ENCODE measurements at regions not wholly inside any gene's neighbourhood (a gene's known extent, or its start where the extent isn't known, plus 50 kb on each side); places are given as distances from the start of the nearest gene placed in this dataset.

DNA sequence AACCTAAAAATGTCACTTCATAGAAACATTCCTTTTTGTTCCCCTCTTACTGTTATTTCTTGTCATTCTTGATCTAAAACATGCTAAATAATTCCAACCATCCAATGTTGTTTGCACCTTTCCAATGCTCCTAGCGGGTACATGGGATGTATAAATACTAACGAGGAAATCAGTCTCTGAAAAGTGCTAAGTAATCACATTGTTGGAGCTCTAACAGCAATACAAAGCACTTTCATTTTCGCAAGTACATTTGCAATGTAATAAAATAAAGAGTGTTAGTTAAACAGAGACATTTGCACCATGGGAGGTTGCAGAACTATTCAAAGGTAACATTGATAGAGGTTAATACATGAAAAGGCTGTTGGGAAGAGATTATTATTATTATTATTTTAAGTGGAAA, 286.2 kb upstream of the ACVR2A start:
- H3K36me3 ChIP-seq (ENCODE audit: control insufficient read depth, insufficient read depth, low read length) = no peaks in the 10 kb centered on the region
- no peak overlapping the region for H3K4me3 ChIP-seq (ENCODE audit: low read depth, low read length)
- no peaks in the 10 kb centered on the region for H3K27me3 ChIP-seq (ENCODE audit: control insufficient read depth, insufficient read depth, low read length)
- H3K27ac ChIP-seq (ENCODE audit: low read depth, low read length) = no peak overlapping the region
- H3K9me3 ChIP-seq (ENCODE audit: control insufficient read depth, insufficient read depth, low read length) = no peaks in the 10 kb centered on the region
- DNase-seq (ENCODE audit: low read depth in 4 of 6, low spot score in 6 of 6) = peak in 1 of 6 donors; percentile 45
- no CpG with 5 or more reads among the region's 3 CpGs for WGBS (ENCODE audit: insufficient coverage)
- no peaks in the 10 kb centered on the region for H3K4me1 ChIP-seq (ENCODE audit: control insufficient read depth, insufficient read depth, low read length)

GRCh38 chr2:147554521-147555107, 290.2 kb upstream of the ACVR2A start:
- 73% methylated on average over 5 of the region's 5 CpGs for WGBS (ENCODE audit: insufficient coverage)
- Histone ChIP-seq H3K27ac (ENCODE audit: low read depth, low read length) (no peak overlapping the region), H3K4me3 (ENCODE audit: low read depth, low read length) (no peak overlapping the region), H3K36me3 (ENCODE audit: control insufficient read depth, insufficient read depth, low read length) (no peaks in the 10 kb centered on the region), H3K9me3 (ENCODE audit: control insufficient read depth, insufficient read depth, low read length) (no peaks in the 10 kb centered on the region), H3K4me1 (ENCODE audit: control insufficient read depth, insufficient read depth, low read length) (no peaks in the 10 kb centered on the region), H3K27me3 (ENCODE audit: control insufficient read depth, insufficient read depth, low read length) (no peaks in the 10 kb centered on the region)
- DNase-seq (ENCODE audit: low read depth in 4 of 6, low spot score in 6 of 6) = peak in 1 of 6 donors; percentile 7

DNA sequence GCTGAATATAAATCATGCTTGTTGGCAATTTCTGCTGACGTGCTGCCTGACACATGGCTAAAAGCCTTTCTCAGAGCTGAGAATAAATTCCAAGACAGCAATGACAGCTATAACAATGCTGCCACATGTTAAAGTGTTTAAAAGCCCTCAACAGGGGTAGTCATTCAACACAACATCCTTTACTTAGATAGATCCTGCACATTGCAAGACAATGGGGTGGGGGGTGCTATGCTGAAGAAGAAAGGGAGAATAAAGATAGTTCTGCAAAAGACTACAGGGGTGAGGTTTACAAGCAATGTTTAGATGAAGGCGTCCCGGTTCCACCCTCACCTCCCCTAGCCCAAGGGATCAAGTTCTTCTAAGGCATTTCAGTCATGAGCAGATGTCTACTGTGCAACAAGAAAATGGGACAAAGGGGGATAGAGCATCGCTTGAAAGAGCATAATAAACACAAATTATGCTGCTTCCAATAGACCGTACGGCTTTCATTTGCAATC, 291.0 kb upstream of the ACVR2A start:
- H3K27me3 ChIP-seq (ENCODE audit: control insufficient read depth, insufficient read depth, low read length) = no peaks in the 10 kb centered on the region
- no peaks in the 10 kb centered on the region for H3K9me3 ChIP-seq (ENCODE audit: control insufficient read depth, insufficient read depth, low read length)
- H3K36me3 ChIP-seq (ENCODE audit: control insufficient read depth, insufficient read depth, low read length) = no peaks in the 10 kb centered on the region
- H3K4me1 ChIP-seq (ENCODE audit: control insufficient read depth, insufficient read depth, low read length) = no peaks in the 10 kb centered on the region
- WGBS (ENCODE audit: insufficient coverage) = 52% methylated on average over 2 of the region's 6 CpGs
- DNase-seq (ENCODE audit: low read depth in 4 of 6, low spot score in 6 of 6) = peak in 2 of 6 donors; percentile 43 to 55
- H3K4me3 ChIP-seq (ENCODE audit: low read depth, low read length) = no peak overlapping the region
- no peak overlapping the region for H3K27ac ChIP-seq (ENCODE audit: low read depth, low read length)

DNA sequence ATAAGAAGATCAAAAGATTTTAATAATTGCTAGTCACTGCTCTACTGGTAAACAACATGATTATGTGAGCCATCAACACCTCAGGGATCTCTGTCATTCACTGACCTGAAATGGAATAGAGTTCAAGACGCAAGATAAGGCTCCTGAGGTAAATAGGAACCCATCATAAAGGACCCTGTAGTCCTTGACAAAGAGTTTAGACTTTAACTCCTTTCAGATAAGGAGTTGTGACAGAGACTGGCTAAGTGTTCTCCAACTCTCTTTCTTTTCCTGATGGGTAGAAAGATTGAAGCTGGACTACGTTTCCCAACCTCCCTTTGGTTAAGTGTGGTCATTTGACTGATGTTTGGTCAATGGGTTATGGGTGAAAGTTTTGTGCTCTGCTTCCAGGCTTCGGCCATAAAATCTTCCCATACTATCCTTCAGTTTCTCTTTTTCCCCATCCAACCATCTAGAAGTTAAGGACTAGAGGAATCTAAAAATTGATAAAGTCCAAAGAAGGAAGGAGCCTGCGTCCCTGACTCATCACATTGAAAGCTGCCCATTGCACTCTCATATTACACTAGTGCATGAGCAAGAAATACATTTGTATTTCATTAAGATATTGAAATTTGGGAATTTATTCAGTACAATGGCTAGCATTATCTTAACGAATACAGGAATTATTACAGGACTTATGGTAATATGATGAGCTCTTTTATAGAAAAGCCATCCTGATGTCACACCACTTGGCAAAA, 293.7 kb upstream of the ACVR2A start:
- no peak overlapping the region for H3K27ac ChIP-seq (ENCODE audit: low read depth, low read length)
- DNase-seq (ENCODE audit: low read depth in 4 of 6, low spot score in 6 of 6) = no peak
- H3K27me3 ChIP-seq (ENCODE audit: control insufficient read depth, insufficient read depth, low read length) = no peaks in the 10 kb centered on the region
- no peaks in the 10 kb centered on the region for H3K36me3 ChIP-seq (ENCODE audit: control insufficient read depth, insufficient read depth, low read length)
- no peaks in the 10 kb centered on the region for H3K9me3 ChIP-seq (ENCODE audit: control insufficient read depth, insufficient read depth, low read length)
- no peak overlapping the region for H3K4me3 ChIP-seq (ENCODE audit: low read depth, low read length)
- no CpG with 5 or more reads among the region's 5 CpGs for WGBS (ENCODE audit: insufficient coverage)
- H3K4me1 ChIP-seq (ENCODE audit: control insufficient read depth, insufficient read depth, low read length) = no peaks in the 10 kb centered on the region

GRCh38 chr2:147549054-147549453, 295.8 kb upstream of the ACVR2A start:
- H3K27me3 ChIP-seq (ENCODE audit: control insufficient read depth, insufficient read depth, low read length) = no peaks in the 10 kb centered on the region
- no peaks in the 10 kb centered on the region for H3K9me3 ChIP-seq (ENCODE audit: control insufficient read depth, insufficient read depth, low read length)
- H3K36me3 ChIP-seq (ENCODE audit: control insufficient read depth, insufficient read depth, low read length) = no peaks in the 10 kb centered on the region
- H3K27ac ChIP-seq (ENCODE audit: low read depth, low read length) = no peak overlapping the region
- H3K4me1 ChIP-seq (ENCODE audit: control insufficient read depth, insufficient read depth, low read length) = no peaks in the 10 kb centered on the region
- no peak overlapping the region for H3K4me3 ChIP-seq (ENCODE audit: low read depth, low read length)
- no peak for DNase-seq (ENCODE audit: low read depth in 4 of 6, low spot score in 6 of 6)

DNA sequence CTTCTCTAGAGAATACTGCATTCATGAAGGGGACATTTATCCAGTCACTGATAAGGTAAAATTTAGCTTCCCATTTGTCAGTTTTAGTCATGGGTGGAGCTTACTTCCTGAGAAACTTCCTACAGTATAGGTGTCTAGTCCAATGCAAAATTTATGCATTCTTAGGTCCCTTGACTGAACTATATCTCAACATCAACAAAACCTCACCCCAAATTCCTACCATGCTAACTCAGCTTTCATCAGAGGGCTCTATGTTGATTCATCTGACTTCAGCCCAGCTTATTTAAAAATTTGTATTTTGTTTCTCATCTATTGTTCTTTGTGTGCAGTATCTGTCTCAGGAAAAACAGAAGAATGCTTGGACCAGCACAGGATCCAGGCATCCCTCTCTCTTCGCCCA, 296.4 kb upstream of the ACVR2A start:
- H3K4me1 ChIP-seq (ENCODE audit: control insufficient read depth, insufficient read depth, low read length) = no peaks in the 10 kb centered on the region
- WGBS (ENCODE audit: insufficient coverage) = no CpG with 5 or more reads among the region's 1 CpG
- no peak overlapping the region for H3K4me3 ChIP-seq (ENCODE audit: low read depth, low read length)
- DNase-seq (ENCODE audit: low read depth in 4 of 6, low spot score in 6 of 6) = no peak
- no peak overlapping the region for H3K27ac ChIP-seq (ENCODE audit: low read depth, low read length)
- no peaks in the 10 kb centered on the region for H3K9me3 ChIP-seq (ENCODE audit: control insufficient read depth, insufficient read depth, low read length)
- no peaks in the 10 kb centered on the region for H3K36me3 ChIP-seq (ENCODE audit: control insufficient read depth, insufficient read depth, low read length)
- H3K27me3 ChIP-seq (ENCODE audit: control insufficient read depth, insufficient read depth, low read length) = no peaks in the 10 kb centered on the region

DNA sequence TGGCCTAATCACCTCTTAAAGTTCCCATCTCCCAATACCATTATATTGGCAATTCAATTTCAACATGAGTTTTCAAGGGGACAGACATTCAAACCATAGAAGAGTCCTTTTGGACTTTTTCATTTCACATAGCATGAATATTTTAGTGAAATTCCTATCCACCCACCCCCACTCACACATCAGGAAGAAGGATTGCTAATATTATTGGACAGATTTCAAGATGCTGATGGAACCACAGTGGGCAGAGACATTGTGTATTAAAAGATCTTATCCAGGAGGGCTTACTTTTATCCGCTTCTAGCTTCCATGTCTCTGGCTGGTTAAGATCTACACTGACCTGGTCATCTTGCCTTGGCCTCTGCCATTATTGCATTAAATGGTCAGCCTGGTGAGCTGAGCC, 297.4 kb upstream of the ACVR2A start:
- Histone ChIP-seq H3K36me3 (ENCODE audit: control insufficient read depth, insufficient read depth, low read length) (no peaks in the 10 kb centered on the region), H3K4me3 (ENCODE audit: low read depth, low read length) (no peak overlapping the region), H3K9me3 (ENCODE audit: control insufficient read depth, insufficient read depth, low read length) (no peaks in the 10 kb centered on the region), H3K27ac (ENCODE audit: low read depth, low read length) (no peak overlapping the region), H3K27me3 (ENCODE audit: control insufficient read depth, insufficient read depth, low read length) (no peaks in the 10 kb centered on the region), H3K4me1 (ENCODE audit: control insufficient read depth, insufficient read depth, low read length) (no peaks in the 10 kb centered on the region)
- WGBS (ENCODE audit: insufficient coverage) = 100% methylated on average over 1 of the region's 1 CpG
- DNase-seq (ENCODE audit: low read depth in 4 of 6, low spot score in 6 of 6) = no peak

- Histone ChIP-seq H3K27me3 (ENCODE audit: control insufficient read depth, insufficient read depth, low read length) (no peaks in the 10 kb centered on the region), H3K36me3 (ENCODE audit: control insufficient read depth, insufficient read depth, low read length) (no peaks in the 10 kb centered on the region), H3K9me3 (ENCODE audit: control insufficient read depth, insufficient read depth, low read length) (no peaks in the 10 kb centered on the region), H3K4me3 (ENCODE audit: low read depth, low read length) (no peak overlapping the region), H3K27ac (ENCODE audit: low read depth, low read length) (no peak overlapping the region), H3K4me1 (ENCODE audit: control insufficient read depth, insufficient read depth, low read length) (no peaks in the 10 kb centered on the region)
- WGBS (ENCODE audit: insufficient coverage) = 86% methylated on average over 1 of the region's 1 CpG
- no peak for DNase-seq (ENCODE audit: low read depth in 4 of 6, low spot score in 6 of 6)
Measured at GRCh38 chr2:147546109-147546508, 298.7 kb upstream of the ACVR2A start.

GRCh38 chr2:147543056-147543455, 301.8 kb upstream of the ACVR2A start:
- Histone ChIP-seq H3K27ac (ENCODE audit: low read depth, low read length) (no peak overlapping the region), H3K4me1 (ENCODE audit: control insufficient read depth, insufficient read depth, low read length) (no peaks in the 10 kb centered on the region), H3K9me3 (ENCODE audit: control insufficient read depth, insufficient read depth, low read length) (no peaks in the 10 kb centered on the region), H3K36me3 (ENCODE audit: control insufficient read depth, insufficient read depth, low read length) (no peaks in the 10 kb centered on the region), H3K27me3 (ENCODE audit: control insufficient read depth, insufficient read depth, low read length) (no peaks in the 10 kb centered on the region), H3K4me3 (ENCODE audit: low read depth, low read length) (no peak overlapping the region)
- no peak for DNase-seq (ENCODE audit: low read depth in 4 of 6, low spot score in 6 of 6)

GRCh38 chr2:147542351-147542750, 302.5 kb upstream of the ACVR2A start:
- H3K27ac ChIP-seq (ENCODE audit: low read depth, low read length) = no peak overlapping the region
- H3K27me3 ChIP-seq (ENCODE audit: control insufficient read depth, insufficient read depth, low read length) = no peaks in the 10 kb centered on the region
- no peak for DNase-seq (ENCODE audit: low read depth in 4 of 6, low spot score in 6 of 6)
- no peak overlapping the region for H3K4me3 ChIP-seq (ENCODE audit: low read depth, low read length)
- H3K4me1 ChIP-seq (ENCODE audit: control insufficient read depth, insufficient read depth, low read length) = no peaks in the 10 kb centered on the region
- no peaks in the 10 kb centered on the region for H3K36me3 ChIP-seq (ENCODE audit: control insufficient read depth, insufficient read depth, low read length)
- no peaks in the 10 kb centered on the region for H3K9me3 ChIP-seq (ENCODE audit: control insufficient read depth, insufficient read depth, low read length)
- 100% methylated on average over 1 of the region's 3 CpGs for WGBS (ENCODE audit: insufficient coverage)
